GM19238 (cell line): ENCODE measurements at regions not wholly inside any gene's neighbourhood (a gene's known extent, or its start where the extent isn't known, plus 50 kb on each side); places are given as distances from the start of the nearest gene placed in this dataset.

ENCODE experiments used
- DNase-seq: peaks from one replicate; pipeline ENCODE4 v3.0.0; 2011; ENCODE audit warnings: low spot score; ENCODE audit not compliant: insufficient read length

DNA sequence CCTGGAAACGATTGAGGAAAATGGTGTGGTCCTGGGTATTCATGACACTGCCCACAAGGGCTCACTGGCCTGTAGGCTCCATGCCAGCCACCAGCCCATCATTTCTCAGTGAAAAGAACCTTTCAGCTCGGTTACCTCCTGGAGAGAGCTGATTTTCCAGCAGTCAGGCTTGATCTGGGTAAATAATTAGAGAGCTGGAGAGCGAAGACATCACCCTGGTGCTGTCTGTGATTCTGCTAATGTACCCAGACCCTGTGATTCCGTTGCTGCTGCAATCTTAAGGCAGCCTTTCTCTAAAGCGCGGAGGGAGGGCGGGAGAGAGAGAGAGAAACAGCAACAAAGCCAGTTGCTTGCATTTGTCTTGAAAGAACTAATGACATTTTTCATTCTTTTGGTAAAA lies 221.9 kb upstream of the TOPAZ1 start:
- no peak for DNase-seq

DNA sequence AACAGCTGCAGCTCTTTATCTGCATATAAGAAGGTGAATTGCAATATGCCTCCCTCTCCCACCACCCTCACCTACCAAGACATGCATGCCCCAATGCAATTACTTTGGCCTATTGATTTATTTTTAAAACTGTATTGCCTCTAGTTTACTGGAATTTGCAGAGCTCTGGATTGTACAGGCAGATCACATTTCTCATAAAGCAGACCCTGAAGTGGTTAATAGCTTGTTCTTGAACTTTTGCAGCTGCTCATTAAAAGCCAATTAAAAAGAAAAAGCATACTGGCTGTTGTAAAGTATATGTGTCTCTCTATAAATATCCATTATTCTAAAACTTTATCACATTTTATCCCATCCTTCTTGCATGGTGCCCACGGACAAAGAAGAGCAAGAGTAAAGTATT lies 221.5 kb upstream of the TOPAZ1 start:
- DNase-seq: no peak

DNA sequence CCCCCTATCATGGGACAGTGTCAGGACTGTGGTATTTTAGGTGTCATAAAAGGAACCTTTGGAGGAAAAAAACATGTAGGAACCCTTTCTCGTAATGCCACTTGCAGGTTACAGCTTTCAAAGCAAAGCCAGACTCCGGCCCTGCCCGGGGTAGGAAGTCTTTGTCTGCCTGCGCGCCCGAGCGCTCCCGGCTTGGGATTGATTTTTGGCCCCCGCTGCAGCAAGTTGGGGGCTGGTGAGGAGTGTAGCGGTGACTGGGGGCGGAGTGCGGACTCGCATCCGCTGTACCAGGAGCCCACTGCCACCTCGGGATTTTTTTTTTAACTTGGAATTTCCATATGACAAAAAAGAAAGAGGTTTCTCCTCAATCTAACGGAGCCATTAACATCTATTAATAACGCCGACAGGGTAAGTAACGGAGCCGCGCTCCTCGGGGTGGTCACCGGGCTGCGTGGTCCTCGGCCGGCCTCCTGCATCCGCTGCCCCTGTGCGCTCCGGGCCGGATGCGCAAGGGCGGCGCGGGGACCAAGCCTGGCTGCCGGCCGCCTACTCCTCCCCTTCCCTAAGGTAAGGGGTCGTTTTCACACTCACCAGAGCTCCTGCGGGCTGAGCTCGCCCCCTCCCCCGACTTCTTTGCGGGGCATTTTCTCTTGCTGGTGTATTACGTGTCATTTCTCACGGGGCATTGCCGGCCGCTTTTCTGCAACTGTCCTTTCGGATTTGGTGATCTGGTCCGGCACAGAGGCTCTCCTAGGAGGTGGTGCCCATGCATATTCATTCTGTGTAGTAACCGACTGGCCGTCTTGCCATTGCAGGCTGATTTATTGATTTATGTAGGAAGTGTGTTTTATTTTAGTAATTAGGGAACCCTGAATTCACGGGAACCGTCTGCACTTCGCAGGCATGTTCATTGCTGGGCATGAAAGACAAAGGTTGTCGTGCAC lies 219.8 kb upstream of the TOPAZ1 start:
- no peak for DNase-seq

DNA sequence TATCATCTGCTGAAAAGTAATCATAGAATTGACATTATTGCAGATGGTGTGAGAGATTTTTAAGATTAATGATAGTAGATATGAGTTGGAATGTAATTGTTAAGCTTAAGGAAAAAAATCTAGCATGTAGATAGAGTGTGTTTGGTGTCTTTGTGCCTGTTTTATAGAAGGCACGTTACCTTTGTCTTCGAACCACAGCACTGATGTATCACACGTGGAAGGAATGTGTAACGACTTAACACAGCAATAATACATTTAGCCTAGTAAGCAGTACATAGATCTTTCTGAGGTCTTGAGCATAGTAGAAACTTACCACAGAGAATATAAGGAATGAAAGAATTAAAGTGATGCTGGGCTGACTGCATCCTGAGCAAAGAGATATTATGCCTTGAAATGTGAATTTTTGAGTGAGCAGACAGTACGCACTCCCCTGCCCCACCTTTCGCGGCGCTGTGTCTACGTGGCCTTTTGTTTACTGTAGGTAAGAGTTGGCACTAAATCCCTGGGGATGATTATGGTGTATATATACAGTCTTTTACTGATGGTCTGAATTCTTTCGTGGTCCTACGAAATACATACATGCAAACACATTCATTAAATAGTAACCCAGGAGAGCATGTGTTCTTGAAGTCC lies 217.6 kb upstream of the TOPAZ1 start:
- no peak for DNase-seq

DNA sequence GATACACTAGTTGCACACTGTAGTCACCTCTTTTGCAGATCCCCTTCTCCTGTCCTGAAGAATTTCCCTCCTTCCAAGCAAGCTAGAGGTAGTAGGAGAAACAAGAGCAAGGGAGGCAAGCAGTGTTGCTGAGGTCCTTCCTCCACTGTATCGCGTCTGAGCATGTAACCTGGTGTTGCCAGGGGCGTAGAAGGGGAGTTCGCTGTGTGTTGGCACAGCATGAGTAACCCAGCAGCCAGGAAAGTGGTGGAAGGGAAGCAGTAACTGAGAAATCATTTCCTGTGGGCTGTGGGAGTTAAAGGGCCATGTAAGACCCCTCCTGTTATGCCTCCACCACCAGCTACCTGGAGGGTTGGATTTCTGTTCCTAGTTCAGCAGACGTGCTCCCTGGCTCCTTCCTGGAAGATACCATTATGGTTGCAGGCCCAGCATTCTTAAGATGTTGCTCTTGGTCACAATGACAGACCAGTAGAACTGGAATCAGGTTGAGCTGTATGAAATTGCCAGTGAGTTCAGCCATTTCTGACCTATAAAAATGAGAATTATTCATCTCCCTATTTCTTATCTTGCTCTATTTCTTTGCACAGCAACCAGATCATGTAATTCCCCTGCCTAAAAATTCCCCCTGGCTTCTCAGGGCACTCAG lies 215.3 kb upstream of the TOPAZ1 start:
- no peak for DNase-seq

- no peak for DNase-seq
These were observed 212.6 kb upstream of the TOPAZ1 start for GRCh38 chr3:44029100-44029499.

DNA sequence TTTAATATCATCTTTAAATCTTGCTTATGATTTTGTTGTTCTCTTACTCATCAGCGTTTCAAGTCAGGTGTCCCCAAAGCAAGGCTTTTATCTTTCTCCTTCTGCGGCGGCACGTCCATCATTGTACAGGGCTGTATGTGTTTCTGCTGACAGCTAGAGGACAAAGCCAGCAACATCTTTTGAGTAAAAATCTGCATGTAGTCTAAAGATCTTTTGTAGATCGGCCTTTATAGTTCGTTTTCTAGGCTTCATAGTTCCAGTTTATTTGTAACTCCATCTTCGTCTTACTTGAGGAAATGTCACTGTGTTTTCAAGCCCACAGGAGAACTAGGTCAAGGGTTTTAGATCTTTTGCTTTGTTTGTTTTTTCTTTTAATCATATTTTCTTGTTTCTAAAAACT lies 211.4 kb upstream of the TOPAZ1 start:
- no peak for DNase-seq

- DNase-seq: no peak
These were observed 210.9 kb upstream of the TOPAZ1 start for GRCh38 chr3:44030687-44031305.

DNA sequence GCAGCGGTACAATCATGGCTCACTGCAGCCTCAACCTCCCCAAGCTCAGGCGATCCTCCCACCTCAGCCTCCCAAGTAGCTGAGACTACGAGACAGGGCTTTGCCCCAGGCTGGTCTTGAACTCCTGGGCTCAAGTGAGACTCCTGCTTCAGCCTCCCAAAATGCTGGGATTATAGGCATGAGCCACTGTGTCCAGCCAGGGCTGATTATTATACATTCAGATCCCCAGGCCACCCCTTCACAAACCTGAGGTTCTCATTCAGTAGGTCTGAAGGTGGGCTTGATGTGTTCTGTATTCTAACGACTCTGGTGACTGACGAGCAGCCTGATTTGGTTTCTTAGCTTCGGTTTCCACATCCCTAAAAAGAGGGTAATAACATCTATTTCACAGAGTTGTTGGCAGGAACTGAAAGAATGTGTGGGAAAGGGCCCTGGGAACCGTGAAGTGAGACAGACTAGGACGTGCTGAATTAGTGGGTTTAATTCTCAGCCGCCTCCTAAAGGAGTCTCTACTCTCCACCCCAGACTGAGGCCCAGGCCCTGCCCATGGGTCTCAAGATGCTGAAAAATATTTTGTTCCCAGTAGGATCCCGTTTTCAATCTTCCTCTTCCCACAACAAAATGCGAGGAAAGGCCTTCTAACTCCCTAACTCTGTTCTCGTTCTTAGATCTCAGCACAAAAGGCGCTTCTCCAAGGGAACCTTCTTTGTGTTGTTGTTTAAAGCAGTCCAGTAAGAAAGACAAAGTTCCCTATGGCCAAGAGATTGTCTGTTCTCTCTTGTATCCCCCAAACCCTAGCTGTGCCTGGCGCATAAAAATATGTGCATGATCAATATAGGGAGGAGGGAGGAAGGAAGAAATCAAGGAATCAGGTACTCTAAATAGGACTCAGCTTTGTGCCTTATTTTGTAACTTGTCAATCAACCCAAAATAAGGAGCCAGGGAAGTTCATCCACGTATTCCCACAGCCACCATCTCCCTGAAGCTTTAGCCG lies 210.0 kb upstream of the TOPAZ1 start:
- no peak for DNase-seq

DNA sequence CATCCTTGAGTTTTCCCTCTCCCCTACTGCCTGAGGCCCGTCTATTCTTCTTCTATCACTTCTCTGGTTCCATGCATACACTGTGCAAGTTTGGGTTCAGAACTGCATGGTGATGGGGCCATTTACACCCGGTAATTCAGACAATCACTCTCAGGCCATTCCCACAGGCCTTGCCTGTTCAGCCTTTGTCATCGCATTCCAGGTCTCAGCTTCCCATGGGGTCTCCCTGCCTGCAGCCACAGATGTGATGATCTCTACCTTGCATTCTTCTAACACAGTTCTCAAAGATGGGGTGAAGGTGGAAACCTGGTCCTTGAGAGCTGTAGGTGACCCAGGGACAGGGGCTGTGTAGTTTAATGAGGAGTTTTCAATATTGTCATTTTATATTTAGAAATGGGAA lies 209.2 kb upstream of the TOPAZ1 start:
- no peak for DNase-seq

- DNase-seq: no peak
These were observed 208.6 kb upstream of the TOPAZ1 start for GRCh38 chr3:44033123-44033522.

DNA sequence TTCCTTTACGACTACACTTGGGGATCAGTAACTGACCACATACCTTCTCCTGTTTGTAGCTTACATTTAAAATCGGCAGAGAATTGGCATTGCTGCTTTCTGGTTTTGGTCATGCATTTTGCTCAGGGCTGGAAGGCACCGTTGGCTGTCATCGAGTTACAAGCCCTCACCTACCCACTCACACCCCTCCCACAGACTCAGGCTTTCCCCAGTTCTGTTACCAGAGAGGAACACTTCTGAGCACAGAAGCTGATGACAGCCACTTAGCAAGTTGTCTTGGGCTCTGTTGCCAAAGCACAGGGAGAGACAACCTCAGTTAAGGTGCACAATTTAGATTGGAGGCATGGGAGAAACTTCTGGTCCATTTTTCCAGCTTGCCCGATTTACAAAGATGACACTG lies 204.8 kb upstream of the TOPAZ1 start:
- no peak for DNase-seq

GRCh38 chr3:44039006-44039405 lies 202.7 kb upstream of the TOPAZ1 start:
- DNase-seq: no peak

- DNase-seq: no peak
These were observed 200.0 kb upstream of the TOPAZ1 start for GRCh38 chr3:44041726-44042125.

GRCh38 chr3:44042772-44043171 lies 198.9 kb upstream of the TOPAZ1 start:
- no peak for DNase-seq

DNA sequence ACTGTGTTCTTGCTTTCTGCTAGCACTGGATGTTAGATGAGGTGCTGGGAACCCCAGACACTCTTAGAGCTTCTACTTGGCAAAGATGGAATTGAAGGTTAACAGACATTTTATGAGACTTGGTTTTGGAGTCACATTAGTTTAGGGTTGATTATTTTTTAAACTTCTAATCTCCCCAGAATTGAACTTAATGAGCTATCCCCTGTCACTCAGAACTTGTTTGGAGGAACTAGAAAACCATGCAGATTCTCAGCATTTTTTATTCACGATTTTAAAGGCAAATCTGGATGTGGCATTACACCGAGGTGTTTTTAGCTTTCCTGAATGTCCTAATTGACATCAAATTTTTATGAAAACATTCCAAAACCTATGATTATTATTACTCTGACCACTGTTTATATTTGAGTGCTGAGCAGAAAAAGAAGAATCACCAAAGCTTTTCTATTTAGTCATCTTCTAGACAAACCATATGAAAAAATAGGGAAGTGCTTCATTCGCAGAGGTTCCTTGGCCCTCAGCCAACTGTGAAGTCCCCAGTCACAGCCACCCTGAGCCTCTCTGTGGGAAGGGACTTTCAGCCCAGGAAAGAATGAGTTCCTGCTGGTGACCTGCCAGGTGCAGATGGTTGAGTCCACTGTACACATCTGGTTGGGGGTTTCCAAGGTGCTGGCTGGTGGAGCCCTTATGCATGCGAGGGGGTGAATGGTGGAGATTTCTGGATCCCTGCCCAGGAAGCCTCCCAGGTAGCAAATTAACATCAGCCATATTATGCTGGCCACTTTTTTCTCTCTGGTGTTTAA lies 196.0 kb upstream of the TOPAZ1 start:
- DNase-seq: peak; percentile 60

DNA sequence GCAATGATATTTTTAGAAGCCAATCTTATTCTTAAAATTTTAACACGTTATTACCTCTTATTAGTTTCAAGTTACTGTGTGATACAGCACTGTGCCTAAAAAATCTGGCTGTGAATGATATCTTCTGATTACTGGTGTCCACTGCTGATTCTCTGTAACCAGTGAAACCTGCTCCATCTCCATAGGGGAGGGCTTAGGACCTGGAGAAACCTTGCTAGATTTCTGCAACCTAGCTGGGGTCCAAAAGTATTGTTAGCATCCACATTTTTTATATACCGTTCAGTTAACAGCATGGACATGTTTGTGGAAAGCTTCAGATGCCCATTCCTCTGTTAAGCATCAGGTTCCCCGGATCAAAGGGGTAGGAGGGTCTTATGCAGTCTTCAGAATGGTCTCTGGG lies 193.9 kb upstream of the TOPAZ1 start:
- no peak for DNase-seq

GRCh38 chr3:44048196-44048924 lies 193.3 kb upstream of the TOPAZ1 start:
- no peak for DNase-seq

DNA sequence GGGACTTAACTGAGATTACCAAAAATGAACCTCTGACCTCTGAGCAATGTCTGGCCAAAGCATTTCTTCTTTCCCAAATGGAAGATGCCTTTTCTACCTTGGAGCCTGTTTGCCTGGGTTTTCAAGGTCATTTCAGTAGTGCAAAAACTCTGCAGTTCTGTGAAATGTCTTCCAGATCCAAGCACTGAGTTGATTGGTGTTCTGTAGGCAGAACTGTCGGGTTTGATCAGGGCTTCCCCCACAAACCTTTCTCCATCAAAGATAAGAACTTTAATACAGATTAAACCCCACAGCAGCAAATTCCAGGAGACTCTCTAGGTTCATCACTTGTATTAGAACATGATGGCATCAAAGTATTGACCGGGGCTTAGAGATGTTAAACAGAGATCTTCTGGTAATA lies 192.7 kb upstream of the TOPAZ1 start:
- no peak for DNase-seq
